HUES6 (cell line): ENCODE measurements at regions not wholly inside any gene's neighbourhood (a gene's known extent, or its start where the extent isn't known, plus 50 kb on each side); places are given as distances from the start of the nearest gene placed in this dataset.

Source experiments
- H3K27ac ChIP-seq: 2 replicates; pipeline ENCODE4 v1.7.0; 2013; ENCODE audit warnings: low read depth, mild to moderate bottlenecking, low read length, inconsistent platforms
- H3K27me3 ChIP-seq: 2 replicates; pipeline ENCODE4 v1.6.1; 2013; ENCODE audit warnings: low read length; ENCODE audit not compliant: control insufficient read depth, insufficient read depth
- H3K36me3 ChIP-seq: 2 replicates; pipeline ENCODE4 v1.6.1; 2013; ENCODE audit warnings: low read length; ENCODE audit not compliant: control insufficient read depth, insufficient read depth
- H3K4me1 ChIP-seq: 2 replicates; pipeline ENCODE4 v1.6.1; 2013; ENCODE audit warnings: low read length; ENCODE audit not compliant: control insufficient read depth, insufficient read depth
- H3K4me3 ChIP-seq: 2 replicates; pipeline ENCODE4 v1.5.1; 2013; ENCODE audit warnings: low read depth, low read length
- H3K9ac ChIP-seq: one replicate; pipeline ENCODE4 v1.6.1; 2013; ENCODE audit warnings: mild to moderate bottlenecking, low read length
- H3K9me3 ChIP-seq: 2 replicates; pipeline ENCODE4 v1.6.1; 2013; ENCODE audit warnings: low read depth, low read length; ENCODE audit not compliant: control insufficient read depth, insufficient read depth

DNA sequence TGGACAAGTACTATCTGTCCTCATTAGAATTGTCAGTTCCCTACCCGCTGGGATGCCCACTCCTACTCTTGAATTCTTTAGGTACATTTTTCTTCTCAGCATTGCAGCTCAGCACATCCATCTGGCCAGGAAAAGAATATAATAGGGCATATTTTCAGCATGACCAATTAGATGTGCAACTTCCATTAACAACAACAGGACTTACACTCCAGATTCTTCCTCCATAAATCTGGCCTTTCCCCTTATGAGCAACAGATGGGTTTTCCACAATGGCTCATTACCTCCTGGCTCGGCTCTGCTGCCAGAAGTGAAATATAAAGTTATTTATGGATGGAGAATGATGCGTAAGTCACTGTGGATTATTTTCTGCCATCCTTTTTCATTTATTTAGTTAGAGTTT, 443.8 kb upstream of the TGFBR2 start:
- H3K9ac ChIP-seq: no peak overlapping the region
- no peak overlapping the region for H3K4me3 ChIP-seq
- no peaks in the 10 kb centered on the region for H3K36me3 ChIP-seq
- no peaks in the 10 kb centered on the region for H3K4me1 ChIP-seq
- H3K27ac ChIP-seq: no peak overlapping the region
- peaks cover 4% of the 10 kb centered on the region; the same call in 1 of the 2 replicates for H3K9me3 ChIP-seq
- no peaks in the 10 kb centered on the region for H3K27me3 ChIP-seq

DNA sequence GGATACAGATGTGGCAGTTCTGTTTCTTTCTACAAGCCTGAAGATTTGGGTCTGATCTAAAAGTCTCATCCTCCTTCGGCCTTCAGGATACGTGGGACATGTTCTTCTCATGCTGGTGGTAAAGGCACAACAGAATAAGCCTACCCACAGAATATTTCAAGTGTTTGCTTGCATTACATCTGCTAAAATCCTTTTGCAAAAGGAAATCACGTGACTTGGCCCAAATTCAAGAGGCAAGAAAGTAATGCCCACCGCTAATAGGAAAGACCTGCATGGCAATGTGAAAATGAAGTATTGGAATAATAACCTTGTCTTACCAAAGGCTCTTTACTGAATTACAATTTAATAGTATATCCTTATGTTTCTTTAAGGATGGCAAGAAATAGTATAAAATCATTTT, 439.9 kb upstream of the TGFBR2 start:
- Histone ChIP-seq H3K27ac (no peak overlapping the region), H3K9ac (no peak overlapping the region), H3K4me3 (no peak overlapping the region), H3K9me3 (peaks cover 4% of the 10 kb centered on the region; the same call in 1 of the 2 replicates), H3K4me1 (no peaks in the 10 kb centered on the region), H3K27me3 (no peaks in the 10 kb centered on the region), H3K36me3 (no peaks in the 10 kb centered on the region)

DNA sequence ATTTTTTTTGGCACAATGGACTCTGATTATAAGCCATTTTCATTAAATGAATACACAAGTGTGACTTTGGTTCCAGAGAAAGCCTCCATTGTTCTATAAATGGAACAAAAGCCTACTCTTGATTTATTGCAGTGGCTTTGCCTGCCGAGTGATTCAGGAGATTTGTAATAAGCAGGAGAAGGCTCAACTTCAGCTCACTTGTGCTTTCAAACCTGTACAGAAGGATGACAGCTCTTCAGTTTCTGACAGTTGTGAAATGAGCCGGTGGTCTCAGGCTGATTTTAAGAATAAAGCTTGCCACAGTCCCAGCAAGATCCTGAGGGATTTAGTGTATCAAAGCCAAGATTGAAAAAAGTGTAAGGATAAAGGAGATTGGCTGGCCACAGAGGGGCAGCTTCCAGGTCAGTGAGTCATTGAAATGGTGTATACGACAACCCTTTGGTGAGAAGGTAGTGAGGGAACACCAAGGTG, 438.8 kb upstream of the TGFBR2 start:
- Histone ChIP-seq H3K27ac (no peak overlapping the region), H3K36me3 (no peaks in the 10 kb centered on the region), H3K4me3 (no peak overlapping the region), H3K9ac (no peak overlapping the region), H3K27me3 (no peaks in the 10 kb centered on the region), H3K4me1 (no peaks in the 10 kb centered on the region), H3K9me3 (peaks cover 4% of the 10 kb centered on the region; the same call in 1 of the 2 replicates)

DNA sequence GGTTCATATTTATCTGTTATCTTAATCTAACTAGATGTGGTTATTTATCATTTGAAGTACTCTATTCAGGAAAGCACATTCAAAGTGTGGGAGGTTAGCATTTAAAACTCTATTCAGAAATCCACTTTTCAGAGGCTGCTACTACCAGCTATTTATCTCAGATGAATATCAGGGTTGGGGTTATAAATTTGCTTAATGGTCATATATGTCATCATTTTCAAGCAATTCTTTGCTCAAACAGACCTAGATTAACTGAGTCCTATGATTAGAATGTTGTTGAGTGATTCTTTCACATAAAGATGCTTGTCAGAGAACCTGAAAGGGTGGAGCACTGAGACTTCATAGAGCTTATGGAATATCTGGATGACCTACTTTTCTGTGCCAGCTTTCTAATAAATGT, 436.9 kb upstream of the TGFBR2 start:
- Histone ChIP-seq H3K27ac (no peak overlapping the region), H3K4me1 (no peaks in the 10 kb centered on the region)

DNA sequence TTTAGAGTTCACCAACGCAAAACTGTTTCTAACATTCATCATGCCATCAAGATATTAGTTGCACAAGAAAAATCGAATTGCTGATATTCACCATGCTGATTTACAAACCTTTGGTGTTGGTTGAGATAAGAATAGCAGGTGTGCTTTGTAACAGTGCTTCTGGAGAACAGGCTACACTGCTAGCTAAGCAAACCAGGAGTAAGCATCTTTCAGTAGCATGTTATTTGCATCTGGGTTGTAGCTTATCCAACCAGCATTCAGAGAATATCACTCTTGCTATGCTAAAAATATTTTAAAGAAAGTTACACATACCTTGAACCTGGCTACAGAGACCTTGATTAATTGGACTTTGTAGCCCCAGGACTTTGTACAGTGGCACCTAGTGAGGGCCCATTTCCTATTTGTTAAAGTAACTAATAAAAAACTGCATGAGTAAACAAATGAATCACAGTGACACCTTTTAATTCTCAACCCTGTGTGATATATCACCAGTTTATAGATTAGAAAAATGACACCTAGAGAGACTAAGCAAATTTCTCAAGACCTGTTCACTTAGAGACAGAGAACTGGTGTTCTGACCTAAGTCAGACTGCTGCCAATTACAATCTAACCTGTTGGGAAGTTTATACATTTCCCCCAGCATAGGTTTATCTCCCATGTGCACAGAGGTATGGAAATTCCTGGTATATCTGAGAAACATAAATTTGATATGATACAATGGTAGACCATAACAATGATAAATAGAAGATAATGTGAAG, 435.5 kb upstream of the TGFBR2 start:
- Histone ChIP-seq H3K9me3 (no peaks in the 10 kb centered on the region), H3K36me3 (no peaks in the 10 kb centered on the region), H3K27ac (no peak overlapping the region), H3K27me3 (no peaks in the 10 kb centered on the region), H3K9ac (no peak overlapping the region), H3K4me1 (no peaks in the 10 kb centered on the region), H3K4me3 (no peak overlapping the region)

More for the DNA sequence above, 436.9 kb upstream of the TGFBR2 start:
- no peak overlapping the region for H3K4me3 ChIP-seq
- H3K27me3 ChIP-seq: no peaks in the 10 kb centered on the region
- H3K9me3 ChIP-seq: peaks cover 4% of the 10 kb centered on the region; the same call in 1 of the 2 replicates
- H3K36me3 ChIP-seq: no peaks in the 10 kb centered on the region
- no peak overlapping the region for H3K9ac ChIP-seq

DNA sequence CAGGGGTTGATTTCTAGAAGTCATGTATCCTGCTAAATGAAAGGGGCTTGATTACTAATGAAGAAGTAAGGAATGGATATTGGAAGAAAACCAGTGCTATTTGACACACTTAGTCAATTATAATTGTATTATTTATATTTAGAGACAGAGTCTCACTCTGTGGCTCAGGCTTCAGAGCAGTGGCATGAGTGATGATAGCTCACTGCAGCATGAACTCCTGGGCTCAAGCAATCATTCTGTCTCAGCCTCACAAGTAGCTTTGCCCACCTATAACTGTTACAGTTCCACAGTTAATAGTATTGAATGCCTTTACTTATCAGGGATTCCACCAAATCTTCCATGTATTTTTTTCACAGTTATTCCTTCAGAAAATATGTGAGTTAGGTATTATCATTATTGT, 432.0 kb upstream of the TGFBR2 start:
- Histone ChIP-seq H3K9ac (no peak overlapping the region), H3K36me3 (no peaks in the 10 kb centered on the region), H3K9me3 (no peaks in the 10 kb centered on the region), H3K27ac (no peak overlapping the region), H3K27me3 (no peaks in the 10 kb centered on the region), H3K4me1 (no peaks in the 10 kb centered on the region), H3K4me3 (no peak overlapping the region)

DNA sequence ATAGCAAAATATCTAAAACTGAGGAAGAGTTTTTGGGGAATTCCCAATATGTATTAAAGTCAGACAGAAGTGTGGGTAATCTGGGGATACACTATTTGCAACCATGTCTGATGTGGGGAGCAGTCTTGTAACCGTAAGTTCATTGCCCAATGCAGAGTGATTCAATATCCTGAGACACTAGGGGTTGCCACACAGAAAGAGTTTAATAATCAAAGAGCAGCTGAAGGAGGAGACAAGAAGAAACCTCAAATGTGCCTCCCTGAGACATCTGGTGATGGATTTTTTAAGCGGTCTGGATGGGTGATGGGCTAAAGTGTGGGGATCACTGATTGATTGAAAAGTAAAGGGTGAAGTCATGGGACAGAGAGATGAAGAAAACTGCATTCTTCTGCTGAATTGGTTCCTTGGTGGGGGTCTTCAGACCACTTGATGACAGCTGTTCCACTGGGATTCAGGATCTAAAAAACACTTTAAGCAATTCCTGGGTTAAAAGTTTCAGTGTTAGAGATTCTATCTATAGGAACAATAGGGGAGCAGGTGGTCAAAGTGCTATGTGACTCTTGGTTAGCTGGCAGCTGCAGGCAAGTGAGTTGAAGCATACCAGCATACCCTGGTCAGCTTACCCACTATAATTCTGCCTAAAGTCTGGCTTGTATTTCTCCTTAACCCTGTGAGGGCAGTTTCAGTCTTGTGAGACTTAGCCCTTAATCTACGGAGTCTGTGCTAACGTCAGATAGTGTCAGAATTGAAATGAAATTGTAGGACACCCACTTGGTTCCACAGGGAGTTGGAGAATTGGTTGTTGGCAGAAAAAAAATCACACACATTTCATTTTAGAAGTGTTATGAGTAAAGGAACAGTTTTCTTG, 425.9 kb upstream of the TGFBR2 start:
- H3K27me3 ChIP-seq: no peaks in the 10 kb centered on the region
- H3K9ac ChIP-seq: no peak overlapping the region
- no peak overlapping the region for H3K4me3 ChIP-seq
- no peak overlapping the region for H3K27ac ChIP-seq
- no peaks in the 10 kb centered on the region for H3K4me1 ChIP-seq
- H3K36me3 ChIP-seq: no peaks in the 10 kb centered on the region
- H3K9me3 ChIP-seq: no peaks in the 10 kb centered on the region

DNA sequence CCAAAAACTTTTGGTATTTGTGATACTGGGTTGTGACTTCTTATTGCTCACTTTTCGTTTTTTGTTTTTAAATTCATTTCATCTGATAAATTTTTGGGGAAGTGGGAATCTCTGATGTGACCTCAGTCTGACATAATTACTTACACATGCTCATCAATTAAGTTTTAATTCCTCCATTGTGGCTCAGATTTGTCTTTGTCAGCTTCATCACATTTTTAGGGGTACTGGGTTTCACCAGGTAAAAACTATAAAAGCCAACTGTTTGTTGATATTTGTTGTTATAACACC, 425.3 kb upstream of the TGFBR2 start:
- Histone ChIP-seq H3K36me3 (no peaks in the 10 kb centered on the region), H3K4me3 (no peak overlapping the region), H3K4me1 (no peaks in the 10 kb centered on the region), H3K9ac (no peak overlapping the region), H3K9me3 (no peaks in the 10 kb centered on the region), H3K27ac (no peak overlapping the region), H3K27me3 (no peaks in the 10 kb centered on the region)

DNA sequence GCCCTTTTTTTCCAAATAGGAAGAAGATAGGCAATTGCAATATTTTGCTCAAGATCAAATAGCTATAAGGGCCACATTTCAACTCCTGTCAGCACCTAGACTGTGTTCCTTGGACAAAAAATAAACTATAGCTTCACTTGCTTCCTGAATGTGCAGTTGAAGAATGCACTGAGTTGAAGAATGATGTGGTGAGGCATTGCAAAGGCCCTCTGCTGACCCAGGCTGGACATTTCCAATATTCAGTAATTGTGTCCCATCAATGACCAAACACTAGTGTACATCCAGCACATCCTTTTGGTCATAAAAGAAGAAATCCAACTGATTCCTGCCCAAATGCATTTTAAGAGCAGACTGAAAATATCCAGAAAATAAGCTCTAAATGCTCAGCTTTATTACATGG, 424.8 kb upstream of the TGFBR2 start:
- no peaks in the 10 kb centered on the region for H3K9me3 ChIP-seq
- H3K27me3 ChIP-seq: no peaks in the 10 kb centered on the region
- no peaks in the 10 kb centered on the region for H3K36me3 ChIP-seq
- no peaks in the 10 kb centered on the region for H3K4me1 ChIP-seq
- no peak overlapping the region for H3K4me3 ChIP-seq
- H3K27ac ChIP-seq: no peak overlapping the region
- no peak overlapping the region for H3K9ac ChIP-seq

DNA sequence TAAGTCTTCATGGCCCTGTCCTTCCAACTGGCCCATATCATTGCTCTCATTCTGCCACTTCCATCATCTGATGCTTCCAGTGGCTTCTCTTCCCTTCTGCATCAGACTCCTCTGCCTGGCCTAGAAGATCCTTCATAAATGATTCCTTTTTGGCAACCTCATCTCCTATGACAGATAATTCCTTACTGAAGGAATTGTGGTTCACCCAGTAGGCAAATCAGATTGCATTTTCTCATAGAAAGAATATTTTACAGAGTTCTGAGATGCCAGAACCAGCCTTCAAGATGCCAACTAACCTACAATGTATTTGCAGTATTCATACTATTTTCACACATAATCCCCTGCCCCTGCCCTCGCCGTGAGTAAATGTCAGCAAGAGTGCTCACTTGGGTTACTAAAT, 423.0 kb upstream of the TGFBR2 start:
- no peaks in the 10 kb centered on the region for H3K4me1 ChIP-seq
- no peaks in the 10 kb centered on the region for H3K36me3 ChIP-seq

DNA sequence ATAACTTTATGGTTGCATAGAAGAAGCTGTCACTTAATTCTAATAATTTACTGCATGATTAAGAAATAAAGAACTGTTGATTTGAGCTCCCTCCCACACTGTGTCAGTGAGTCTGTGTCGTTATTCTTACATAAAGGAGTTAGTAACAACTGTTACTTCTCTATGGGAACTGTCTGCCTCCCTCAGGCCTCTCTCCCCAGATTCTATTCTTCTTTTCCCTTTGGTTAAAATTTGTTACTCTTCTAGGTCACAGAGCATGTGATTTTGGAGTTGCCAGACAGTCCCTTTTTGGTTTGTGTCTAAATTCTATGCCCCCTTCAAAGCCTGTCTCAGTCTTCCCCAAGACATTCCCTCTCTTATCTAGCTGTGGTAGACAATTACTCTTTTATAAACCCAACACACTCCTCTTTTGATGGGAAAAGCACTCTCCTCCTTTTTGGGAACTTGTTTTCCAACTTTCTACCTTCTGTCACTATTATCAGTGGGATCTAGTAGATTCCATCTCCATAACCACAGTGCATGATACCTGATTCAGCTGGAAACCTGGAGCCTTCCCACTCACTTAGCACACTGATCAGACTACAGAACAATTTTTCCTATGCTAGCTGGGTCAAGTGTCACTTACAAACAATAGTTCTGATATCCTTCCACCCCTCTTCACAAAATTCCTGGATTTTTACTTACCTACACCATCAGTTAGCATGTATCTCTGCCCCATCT, 422.1 kb upstream of the TGFBR2 start:
- H3K4me1 ChIP-seq: no peaks in the 10 kb centered on the region
- H3K27me3 ChIP-seq: no peaks in the 10 kb centered on the region
- H3K4me3 ChIP-seq: no peak overlapping the region
- H3K27ac ChIP-seq: no peak overlapping the region
- H3K9me3 ChIP-seq: no peaks in the 10 kb centered on the region
- H3K36me3 ChIP-seq: no peaks in the 10 kb centered on the region
- H3K9ac ChIP-seq: no peak overlapping the region

More for the DNA sequence above, 423.0 kb upstream of the TGFBR2 start:
- H3K9ac ChIP-seq: no peak overlapping the region
- H3K27me3 ChIP-seq: no peaks in the 10 kb centered on the region
- no peaks in the 10 kb centered on the region for H3K9me3 ChIP-seq
- no peak overlapping the region for H3K27ac ChIP-seq
- H3K4me3 ChIP-seq: no peak overlapping the region
